Loucy (cell line): ENCODE measurements at regions not wholly inside any gene's neighbourhood (a gene's known extent, or its start where the extent isn't known, plus 50 kb on each side); places are given as distances from the start of the nearest gene placed in this dataset.

Experiments
- CTCF ChIP-seq: fragments of 200-600 bp; sonication (generic); conservative IDR thresholded peaks from 2 replicates; pipeline ENCODE4 v1.5.1; 2014; ENCODE audit warnings: mild to moderate bottlenecking, antibody characterized with exemption, low read length
- EZH2phosphoT487 ChIP-seq: fragments of 200-600 bp; IDR thresholded peaks from 2 replicates; pipeline ENCODE4 v1.6.1; 2018; ENCODE audit warnings: antibody characterized with exemption, mild to moderate bottlenecking, moderate library complexity, borderline replicate concordance

GRCh38 chr6:156559162-156559690, 218.0 kb upstream of the ARID1B start:
- TF ChIP-seq CTCF (no peak), EZH2phosphoT487 (no peak)
